ENCODE measurements at regions not wholly inside any gene's neighbourhood (a gene's known extent, or its start where the extent isn't known, plus 50 kb on each side); places are given as distances from the start of the nearest gene placed in this dataset.
"Not testable (repeated sequence)": the region's sequence is repeated elsewhere in the genome, so short reads cannot be mapped to it uniquely, and the experiment has no call there.

DNA sequence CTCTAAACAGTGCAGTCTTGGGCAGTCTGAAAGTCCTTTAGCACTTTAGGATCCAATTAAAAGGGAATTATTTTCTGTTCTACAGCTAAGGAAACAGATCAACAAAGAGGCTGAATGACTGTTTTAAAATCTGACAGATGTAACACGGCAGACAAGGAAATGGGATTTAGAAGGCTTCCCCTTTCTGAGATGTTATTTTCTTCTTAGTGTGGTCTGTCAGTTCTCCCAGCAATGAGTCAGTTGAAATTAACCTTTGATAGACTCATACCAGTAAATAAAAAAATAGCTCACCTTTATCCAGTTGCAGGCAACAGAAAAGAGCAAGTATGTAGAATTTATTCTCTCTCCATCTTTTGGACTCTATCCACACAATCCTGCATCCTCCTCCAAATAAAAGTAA is 98.1 kb downstream of the NEDD1 start:
- DNase-seq (ENCODE audit: low read depth), result no peak

DNA sequence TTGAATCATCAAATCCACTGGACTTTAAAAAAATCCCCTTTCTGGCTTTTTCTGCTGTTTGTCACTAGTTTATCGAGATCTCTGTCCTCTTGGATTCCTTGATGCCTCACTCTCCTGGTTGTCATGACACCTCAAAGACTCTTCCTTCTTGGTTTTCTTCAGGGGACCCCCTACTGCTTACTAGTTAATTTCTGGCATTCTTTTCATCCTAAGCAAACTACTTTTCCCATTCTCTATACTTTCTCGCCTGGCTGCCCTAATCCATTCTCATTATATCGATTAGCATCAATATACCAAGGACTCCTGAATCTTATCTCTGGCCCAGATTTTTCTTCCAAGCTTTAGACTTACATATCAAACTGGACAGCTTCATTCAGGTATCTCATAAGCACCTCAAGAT is 98.6 kb downstream of the NEDD1 start:
- no peak for DNase-seq (ENCODE audit: low read depth)

DNA sequence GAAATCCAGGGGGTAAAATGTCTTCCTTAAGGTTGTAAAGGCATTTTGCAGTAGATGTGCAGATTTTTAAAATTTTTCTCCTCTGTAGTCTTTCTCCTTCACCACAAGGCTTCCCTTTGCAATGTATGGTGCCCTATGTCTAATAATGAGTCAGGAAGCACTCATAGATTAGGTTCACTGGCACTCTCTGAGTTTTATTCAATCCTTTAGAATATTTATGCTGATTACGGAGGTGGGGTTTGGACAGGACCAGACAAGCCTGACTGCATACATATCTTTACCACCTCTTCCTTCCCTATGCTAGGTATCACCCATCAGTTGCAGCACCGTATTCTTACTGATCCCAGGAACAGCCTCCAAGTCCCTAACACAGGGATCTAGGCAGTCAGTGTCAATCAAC is 99.5 kb downstream of the NEDD1 start:
- DNase-seq (ENCODE audit: low read depth), result no peak

DNA sequence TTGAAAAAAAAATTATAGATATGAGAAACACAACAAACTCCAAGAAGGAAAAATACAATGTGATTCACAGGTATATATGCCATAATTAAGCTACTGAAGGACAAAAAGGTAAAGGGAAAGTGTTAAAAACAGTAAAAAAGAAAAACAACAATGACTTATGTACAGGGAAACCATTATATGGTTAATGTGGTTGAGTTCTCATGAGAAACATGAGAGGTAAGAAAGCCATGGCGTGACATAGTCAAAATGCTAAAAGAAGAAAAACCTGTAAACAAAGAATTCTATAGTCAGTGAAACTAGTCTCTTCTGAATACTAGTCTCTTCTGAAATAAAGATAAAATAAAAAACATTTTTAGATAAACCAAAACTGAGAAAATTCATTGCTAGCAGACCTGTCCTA is 109.1 kb downstream of the NEDD1 start:
- no peak for DNase-seq (ENCODE audit: low read depth)

DNA sequence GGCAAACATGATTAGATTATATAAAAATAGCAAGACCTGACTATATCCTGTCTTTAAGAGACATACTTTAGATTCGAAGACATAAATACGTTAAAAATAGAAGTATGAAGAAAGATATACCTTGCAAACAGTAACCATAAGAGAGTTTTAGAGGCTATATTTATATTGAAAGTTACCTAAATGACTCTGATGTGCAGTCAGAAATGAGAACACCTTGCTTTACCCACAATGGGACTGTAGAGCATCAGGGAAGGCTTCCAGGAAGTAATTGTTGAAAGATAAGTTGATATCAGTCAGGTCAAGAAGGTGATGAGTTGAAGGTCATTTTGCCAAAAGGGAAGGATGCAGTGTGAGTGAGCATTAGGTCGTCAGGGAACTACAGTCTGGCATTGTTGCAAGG is 110.2 kb downstream of the NEDD1 start:
- DNase-seq (ENCODE audit: low read depth), result no peak

DNA sequence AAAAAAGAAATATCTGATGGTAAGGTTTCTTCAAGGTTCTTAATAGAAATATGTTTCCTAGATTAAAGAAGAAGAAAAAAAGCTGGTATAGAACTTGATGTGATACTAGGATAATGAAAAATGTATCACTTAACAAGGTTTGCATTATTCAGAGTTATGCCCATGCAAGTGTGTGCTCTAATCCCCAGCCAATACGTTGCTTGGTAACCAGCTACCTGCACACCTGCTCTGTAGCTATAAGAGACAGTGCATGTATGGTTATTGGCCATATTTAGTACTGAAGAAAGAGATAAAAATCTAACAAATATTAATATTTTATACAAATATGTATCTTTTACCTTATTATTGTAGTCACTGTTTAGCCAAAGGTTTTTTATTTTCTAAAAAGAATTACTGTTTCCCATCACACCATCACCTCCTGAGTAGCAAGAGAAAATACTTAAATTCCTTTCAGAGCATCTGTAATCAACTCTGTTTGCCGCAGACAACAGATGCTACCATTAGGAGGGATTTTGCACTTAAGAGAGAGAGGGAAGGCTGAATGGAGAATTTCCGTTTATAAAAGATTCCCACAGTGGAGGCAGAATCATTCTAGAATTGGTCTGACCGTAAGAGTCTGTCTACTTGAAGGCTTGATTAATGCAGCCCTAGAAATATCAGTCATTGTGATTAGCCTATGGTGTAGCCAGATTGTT is 115.6 kb downstream of the NEDD1 start:
- no peak for DNase-seq (ENCODE audit: low read depth)

DNA sequence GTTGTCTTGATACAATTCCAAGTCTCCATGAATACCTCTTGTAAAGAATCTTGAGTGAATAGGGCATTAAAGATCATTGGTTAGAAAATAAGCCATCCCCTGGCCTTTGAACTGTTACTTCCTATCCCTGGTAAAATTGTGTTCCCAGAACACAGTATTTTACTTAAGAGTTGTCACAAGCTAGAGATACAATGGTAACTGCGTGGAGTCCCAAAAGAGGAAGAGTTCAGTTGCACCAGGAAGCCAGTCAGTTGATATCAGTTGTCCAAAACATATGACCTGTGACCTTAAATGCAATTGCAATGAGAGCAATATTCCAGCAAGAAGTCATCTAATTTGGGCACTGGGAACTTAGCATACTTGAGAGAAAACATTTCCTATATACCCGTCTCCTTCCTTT is 117.3 kb downstream of the NEDD1 start:
- no peak for DNase-seq (ENCODE audit: low read depth)

DNA sequence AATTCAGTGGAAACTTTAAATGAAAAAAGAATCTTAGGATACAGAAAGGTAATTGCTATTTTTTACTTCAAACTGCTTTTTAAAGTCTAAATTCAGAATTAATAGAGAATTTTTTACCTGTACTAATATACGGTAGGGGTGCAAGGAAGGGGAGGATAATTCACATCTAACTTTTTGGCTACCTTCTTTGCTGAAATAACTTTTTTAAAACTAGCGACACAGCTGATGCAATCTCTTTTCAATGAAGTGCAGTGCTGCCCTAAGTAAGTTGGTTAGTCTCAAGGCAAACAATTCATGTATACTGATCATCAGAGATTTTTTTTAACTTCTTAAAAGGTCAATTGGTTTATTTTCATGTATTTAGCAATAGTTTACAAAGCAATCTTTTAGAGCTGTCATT is 119.8 kb downstream of the NEDD1 start:
- DNase-seq (ENCODE audit: low read depth), result no peak

DNA sequence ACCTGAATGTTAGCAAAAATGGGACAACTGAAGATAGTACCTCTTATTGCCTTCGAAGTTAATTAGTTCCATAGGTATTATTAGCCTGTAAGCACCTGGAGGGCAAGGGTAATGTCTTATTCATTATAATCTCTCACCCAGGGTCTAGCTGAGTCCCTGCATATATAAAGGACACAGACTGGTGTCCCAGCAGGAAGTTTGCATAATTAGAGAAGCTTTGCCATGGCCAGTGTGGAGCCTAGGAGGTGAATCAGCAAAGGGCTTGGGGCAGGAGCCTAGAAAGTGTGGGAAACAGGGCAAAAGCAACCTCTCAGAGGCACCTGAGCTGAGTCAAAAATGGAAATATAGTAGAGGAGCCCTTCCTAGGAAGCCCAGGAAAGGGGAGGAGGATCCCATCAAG is 120.4 kb downstream of the NEDD1 start:
- no peak for DNase-seq (ENCODE audit: low read depth)

DNA sequence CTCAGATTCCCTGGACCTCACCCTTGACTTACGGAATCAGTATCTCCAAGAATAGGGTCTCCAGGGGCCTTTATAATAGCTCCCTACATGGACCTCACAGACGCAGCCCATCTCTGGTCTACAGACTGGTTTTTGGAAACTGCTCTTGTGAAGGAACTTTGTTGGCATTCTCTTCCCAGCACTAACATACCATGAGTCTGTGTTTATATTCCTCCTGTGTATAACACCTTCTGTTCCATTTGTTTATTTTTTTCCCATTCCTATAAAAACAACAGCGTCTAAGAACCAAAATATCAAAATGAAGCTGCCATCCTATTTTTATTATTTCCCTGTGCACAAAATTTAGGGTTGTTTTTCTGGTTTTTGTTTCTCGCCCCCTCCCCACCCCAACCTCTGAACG is 131.1 kb downstream of the NEDD1 start:
- DNase-seq (ENCODE audit: low read depth), result no peak

DNA sequence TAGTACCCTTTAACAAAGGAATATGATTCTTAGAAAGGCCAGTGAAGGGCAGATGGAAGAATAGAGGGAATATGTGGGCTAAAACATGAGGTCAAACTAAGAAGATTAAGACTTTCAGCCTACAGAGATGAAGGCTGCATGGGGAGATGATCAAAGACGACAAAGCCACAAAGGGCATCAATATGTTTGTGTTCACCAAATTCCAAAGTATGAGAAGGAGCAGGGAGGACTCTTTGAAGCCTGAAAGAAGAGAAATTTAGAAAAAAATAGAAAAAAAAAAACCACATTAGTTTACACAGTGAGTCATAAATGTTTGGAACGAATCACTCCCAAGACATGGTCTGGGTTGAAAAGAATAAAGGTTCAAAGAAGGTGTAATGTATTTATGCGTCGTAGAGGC is 131.8 kb downstream of the NEDD1 start:
- no peak for DNase-seq (ENCODE audit: low read depth)

DNA sequence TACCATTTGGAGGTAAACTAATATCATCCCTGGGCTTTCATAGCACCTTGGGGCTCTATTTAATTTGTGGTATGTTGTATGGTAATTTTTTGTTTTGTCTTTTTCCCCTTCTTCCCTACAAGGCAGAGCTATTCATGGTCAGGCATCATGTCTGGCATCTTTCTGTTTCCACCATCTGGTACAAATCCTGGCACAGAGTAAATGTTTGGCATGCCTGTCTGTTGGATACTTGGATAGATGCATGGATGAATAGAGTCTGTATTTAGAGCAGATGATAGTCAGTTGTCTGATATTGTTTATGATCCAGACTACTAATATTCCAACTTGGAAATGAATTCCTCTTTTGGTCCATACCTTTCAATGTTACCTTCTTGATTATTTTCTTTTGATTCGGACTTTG is 139.8 kb downstream of the NEDD1 start:
- no peak for DNase-seq (ENCODE audit: low read depth)

DNA sequence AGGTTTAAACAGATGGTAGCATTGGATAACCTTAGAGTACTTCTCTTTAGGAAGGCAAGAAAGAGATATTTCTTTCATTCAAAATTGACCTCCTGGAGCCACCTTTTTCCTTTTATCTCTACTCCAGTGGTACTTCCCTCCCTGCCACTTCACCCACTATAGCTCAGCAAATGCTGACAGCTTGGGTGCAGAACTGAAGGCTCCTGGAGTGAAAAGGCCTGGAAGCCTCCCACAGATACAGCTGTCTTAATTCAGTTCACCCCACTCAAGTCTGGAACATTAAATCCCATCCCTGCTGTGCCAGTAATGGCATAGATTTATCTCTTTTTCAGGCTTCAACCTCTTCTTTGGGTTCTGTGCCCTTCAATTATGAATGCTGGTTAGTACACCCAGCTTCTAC is 140.3 kb downstream of the NEDD1 start:
- no peak for DNase-seq (ENCODE audit: low read depth)

DNA sequence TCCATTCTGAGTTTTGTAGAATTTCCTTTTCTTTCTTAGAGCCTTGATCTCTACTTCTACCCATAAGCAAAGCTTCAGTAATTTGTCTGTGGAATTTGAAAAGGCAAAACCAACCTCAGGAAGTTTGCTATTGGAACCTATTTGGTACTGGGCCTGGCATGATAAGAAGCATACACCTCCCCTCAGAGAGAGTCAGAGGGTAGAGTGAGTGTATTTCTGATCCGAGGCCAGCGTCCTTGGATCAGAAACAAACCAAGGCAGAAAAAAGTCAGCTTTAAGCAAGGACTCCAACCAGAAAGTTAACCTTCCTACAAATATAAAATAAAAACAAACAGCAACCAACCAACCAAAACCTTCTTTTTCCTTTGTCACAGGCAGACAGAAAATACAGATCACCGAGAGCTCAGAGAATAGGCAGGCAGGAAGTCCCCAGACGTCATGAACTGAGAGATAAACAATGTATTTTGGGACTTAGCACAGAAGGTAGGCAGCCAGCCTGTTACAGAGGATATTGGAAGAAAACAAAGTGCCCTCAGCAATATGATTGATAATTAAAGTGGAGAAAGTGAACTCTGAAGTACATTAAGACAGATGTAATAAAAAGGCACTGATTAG is 141.5 kb downstream of the NEDD1 start:
- no peak for DNase-seq (ENCODE audit: low read depth)

DNA sequence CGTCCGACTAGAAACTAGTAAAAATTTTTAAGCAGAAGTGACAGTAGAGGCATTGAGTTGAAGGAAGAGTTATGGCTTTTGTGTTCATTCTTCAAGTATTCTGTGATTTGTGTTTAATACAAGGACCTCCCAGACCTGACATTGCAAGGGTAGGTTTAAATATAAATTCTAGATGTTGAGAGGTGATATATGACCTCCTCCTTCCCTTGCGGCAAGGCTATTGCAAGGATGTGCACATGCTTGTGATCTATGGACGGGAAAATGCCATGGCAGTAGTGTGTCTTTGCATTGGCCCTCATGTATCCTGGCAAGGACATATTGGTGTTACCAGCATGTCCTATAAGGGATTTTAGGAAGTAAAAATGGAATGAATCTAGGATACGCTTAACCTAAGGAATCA is 143.5 kb downstream of the NEDD1 start:
- no peak for DNase-seq (ENCODE audit: low read depth)

DNA sequence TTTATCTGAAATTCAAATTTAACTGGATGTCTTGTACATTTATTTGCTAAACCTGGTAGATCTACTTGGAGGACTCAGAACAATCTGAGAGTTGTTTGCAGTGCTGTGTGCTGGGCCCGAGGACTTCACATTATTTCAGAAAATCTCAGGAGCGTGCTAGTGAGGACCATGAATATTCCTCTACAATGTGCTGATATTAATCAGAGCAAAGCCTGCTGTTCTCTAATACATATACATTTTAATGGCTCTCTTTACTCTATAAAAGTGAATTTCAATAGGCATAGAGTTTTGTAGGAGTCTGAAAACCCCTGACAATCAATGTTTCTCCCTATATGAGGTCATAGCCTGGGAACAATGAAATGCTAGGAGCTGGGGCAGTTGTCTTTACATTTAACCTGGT is 144.3 kb downstream of the NEDD1 start:
- DNase-seq (ENCODE audit: low read depth), result no peak

DNA sequence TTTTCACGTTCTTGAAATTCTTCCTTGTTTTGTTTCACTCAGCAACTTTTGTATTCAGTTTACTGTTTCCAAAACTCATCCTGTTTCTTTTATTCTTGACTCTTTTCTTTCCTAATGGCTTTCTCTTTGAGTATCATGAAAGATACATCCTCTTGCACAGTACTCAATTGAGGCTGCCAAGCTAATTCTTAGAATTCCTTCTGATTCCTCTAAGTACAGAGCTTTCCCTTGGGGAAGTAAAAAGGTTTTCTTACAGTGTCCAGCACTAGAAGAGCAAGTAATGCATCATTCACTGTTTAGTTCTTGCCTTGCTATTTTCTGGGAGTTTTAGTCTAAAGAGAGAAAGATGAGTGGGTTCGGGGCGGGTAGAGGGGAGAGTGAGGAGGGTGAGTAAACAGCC is 154.1 kb downstream of the NEDD1 start:
- DNase-seq (ENCODE audit: low read depth), result no peak

DNA sequence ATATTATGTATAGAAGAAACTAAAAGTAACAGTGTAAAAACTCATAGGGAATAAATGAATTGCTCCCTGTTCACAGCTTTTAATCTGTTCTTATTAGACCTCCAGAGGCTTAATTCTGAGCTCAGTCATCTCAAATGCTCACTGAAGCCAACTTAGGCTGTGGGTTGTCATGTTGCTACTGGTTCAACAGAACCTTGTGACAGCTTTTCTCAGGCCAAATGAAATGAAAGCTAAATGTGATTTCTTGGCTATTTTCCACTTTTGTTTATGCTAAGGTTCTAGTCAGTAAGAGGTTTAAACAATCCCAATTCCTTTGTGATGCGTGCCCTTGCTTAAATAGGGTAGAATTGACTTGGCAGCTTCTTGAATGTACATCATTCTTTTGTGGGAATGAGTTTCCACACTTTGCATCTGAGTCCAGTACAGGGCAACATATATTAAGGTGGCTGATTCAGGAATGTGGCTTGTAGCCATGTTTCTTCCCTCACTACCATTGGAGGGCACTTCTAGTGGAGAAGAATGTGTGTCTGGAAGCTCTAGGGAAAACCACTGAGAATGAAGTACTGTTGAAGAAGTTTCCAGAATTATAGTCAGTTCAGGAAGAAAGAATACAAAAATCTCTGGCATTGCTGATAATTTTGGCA is 156.4 kb downstream of the NEDD1 start:
- DNase-seq (ENCODE audit: low read depth), result no peak

DNA sequence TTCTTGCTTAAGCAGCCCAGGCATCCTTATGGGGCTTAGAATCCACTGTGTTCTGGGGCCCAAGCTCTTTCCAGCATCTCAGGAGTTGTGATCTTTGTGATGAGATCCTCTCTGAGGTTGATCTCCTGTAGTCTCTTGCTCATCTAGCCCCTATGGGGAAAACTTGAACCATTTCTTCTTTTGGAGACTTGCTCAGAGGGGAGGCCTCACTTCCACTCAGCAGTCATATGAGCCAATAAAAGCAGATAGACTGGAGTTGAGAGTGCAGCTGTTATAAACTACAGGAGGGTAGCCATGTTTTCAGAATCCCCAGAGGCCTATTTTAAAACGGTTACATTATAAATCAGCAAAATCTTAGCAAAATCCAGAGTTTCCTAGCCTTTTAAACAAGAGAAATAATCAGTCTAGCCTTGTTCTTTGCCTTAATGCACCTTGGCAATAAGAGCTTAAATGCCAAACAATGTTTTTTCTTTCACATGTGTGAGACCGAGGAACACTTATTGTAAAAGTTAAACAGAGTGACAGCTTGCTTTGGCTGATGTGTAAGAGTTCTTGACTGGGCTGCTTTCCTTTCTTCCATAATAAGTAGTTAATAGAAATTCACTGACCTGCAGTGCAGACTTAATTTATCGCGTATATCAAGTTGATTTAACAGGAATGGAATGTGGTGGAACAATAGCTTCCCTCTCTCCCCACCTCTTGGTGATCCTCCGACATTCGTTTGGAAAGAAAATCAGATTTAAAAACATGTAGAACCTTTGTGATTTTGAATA is 168.3 kb downstream of the NEDD1 start:
- no peak for DNase-seq (ENCODE audit: low read depth)

DNA sequence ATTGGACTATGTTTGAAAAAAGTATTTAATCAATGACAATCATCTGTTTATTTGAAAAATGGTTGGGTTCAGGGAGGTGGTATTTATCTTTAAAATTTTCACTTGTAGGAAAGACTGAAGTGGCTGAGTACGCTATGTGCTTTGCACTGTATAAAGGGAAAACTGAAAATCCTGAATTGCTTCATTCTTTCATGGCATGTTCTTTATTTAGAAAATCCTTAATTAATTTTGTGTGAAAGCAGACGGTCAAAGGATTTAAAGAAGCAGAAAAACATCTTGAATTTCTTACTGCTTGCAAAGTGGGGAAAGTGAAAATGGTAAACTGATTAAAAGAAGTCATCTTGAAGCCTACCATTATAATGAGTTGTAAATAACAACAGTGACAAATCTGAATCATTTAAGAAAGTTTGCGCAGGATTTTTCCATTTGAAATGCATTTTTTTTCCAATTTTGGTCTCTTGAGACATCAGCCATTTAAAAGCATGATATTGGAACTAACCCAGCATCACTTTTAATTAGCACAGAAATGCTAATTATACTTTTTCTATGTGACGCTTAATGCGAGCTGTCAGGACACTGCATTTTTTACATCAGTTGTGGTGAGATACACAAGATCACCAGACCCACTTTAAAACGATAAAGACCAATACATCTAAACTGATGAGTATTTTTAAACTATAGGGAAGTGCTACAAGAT is 169.0 kb downstream of the NEDD1 start:
- DNase-seq (ENCODE audit: low read depth), result no peak

DNA sequence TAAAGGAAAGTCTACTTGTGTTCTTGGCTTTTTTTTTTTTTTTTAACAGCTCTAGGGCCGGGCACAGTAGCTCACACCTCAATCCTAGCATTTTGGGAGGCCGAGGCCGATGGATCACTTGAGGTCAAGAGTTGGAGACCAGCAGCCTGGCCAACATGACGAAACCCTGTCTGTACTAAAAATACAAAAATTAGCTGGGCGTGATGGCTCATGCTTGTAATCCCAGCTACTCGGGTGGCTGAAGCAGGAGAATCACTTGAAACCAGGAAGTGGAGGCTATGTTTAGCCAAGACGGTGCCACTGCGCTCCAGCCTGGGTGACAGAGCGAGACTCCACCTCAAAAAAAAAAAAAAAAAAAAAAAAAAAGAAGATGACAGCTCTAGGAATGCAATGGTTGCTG is 169.9 kb downstream of the NEDD1 start:
- not testable (repeated sequence) for DNase-seq (ENCODE audit: low read depth)

DNA sequence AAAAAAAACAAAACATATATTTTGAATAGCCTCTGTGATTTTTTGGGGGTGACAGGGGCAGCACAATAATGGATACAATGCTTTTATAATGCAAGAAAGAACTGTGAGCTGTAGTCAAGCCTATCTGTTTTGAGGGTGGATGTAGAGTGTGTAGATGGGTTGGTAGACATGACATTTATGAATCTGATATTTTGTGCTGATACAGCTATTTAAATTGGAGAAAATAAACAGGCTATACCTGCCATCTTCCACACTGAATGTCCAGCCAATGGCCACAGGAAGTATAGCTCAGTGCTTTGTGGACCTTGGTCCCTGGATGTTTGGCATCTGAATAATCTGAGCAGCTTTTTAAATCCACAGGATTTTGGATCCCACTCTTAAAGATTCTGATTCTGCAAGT is 175.0 kb downstream of the NEDD1 start:
- no peak for DNase-seq (ENCODE audit: low read depth)
